ENCODE measurements at regions not wholly inside any gene's neighbourhood (a gene's known extent, or its start where the extent isn't known, plus 50 kb on each side); places are given as distances from the start of the nearest gene placed in this dataset.

DNA sequence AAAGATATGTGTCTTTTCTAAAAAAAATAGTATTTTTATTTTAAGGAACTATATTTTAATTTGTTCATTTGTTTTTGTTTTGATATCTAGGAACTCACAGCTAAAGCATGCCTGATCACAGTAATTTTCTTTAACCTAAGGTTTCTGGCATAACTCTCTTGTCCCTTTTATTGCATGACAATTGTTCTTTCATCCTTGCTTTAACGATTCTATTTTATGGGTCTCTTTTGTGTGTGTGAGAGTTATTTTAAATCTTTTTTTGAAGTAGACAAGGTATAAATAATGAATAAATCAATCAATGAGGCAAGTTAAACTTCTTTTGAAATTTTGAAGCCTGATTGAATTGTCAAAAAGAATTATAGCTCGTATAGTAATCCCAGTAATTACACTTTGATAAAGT lies 747.8 kb upstream of the GOLIM4 start:
- Histone ChIP-seq H3K4me3 (no peak overlapping the region), H3K36me3 (no peaks in the 10 kb centered on the region), H3K27me3 (no peaks in the 10 kb centered on the region), H3K9me3 (no peaks in the 10 kb centered on the region), H3K27ac (no peak overlapping the region), H3K4me1 (no peaks in the 10 kb centered on the region)
- TF ChIP-seq, protein P1, sequence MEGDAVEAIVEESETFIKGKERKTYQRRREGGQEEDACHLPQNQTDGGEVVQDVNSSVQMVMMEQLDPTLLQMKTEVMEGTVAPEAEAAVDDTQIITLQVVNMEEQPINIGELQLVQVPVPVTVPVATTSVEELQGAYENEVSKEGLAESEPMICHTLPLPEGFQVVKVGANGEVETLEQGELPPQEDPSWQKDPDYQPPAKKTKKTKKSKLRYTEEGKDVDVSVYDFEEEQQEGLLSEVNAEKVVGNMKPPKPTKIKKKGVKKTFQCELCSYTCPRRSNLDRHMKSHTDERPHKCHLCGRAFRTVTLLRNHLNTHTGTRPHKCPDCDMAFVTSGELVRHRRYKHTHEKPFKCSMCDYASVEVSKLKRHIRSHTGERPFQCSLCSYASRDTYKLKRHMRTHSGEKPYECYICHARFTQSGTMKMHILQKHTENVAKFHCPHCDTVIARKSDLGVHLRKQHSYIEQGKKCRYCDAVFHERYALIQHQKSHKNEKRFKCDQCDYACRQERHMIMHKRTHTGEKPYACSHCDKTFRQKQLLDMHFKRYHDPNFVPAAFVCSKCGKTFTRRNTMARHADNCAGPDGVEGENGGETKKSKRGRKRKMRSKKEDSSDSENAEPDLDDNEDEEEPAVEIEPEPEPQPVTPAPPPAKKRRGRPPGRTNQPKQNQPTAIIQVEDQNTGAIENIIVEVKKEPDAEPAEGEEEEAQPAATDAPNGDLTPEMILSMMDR (IDR thresholded peaks at IDR 0.05): no peak
- DNase-seq: no peak
- intact Hi-C loops (cut with DNase I): no loop called here
- no peak for ATAC-seq

DNA sequence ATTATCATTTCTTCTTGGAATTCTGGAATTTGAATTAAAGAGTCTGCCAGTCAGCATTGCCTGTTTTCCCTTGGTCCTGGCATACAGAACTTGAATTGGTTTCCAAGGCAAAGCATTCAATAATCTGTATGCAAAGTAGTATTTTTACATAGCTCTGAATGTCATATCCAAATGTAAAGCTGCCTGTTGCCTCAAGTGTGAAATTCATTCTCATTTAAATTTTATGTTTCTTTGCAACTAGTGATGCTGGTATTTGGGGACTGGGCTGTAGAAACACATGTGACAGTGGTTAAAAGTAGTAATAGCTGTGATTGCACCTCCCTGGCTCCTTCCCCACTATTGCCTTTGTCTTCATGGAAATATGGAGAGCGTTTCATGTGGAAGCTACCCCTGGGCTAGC lies 743.9 kb upstream of the GOLIM4 start:
- DNase-seq (no peak), ATAC-seq (no peak)
- H3K27me3 ChIP-seq: no peaks in the 10 kb centered on the region
- TF ChIP-seq, protein P1 (IDR thresholded peaks at IDR 0.05): no peak
- no peaks in the 10 kb centered on the region for H3K4me1 ChIP-seq
- H3K9me3 ChIP-seq: no peaks in the 10 kb centered on the region
- no peak overlapping the region for H3K27ac ChIP-seq
- intact Hi-C loops (cut with DNase I): no loop called here
- no peaks in the 10 kb centered on the region for H3K36me3 ChIP-seq
- no peak overlapping the region for H3K4me3 ChIP-seq

DNA sequence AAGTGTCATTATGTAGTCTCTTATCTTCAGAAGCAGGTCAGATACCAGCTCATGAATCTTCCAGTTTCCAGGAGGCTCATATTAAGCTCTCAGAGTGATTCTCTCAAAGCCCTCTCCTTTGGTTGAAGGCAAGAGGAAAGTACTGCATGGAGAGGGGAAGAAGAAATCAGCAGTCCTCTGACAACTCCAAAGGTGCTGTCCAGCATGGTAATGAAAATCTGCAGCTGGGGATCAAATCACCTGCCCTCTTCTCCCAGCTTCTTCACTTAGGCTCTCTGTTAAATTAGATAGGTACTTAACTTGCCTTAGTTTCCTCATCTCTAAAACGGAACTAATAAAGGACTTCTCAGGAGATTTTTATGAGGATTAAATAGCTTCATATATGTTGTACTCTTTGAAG lies 738.8 kb upstream of the GOLIM4 start:
- H3K4me1 ChIP-seq: no peaks in the 10 kb centered on the region
- DNase-seq: no peak
- intact Hi-C loops (cut with DNase I): no loop called here

DNA sequence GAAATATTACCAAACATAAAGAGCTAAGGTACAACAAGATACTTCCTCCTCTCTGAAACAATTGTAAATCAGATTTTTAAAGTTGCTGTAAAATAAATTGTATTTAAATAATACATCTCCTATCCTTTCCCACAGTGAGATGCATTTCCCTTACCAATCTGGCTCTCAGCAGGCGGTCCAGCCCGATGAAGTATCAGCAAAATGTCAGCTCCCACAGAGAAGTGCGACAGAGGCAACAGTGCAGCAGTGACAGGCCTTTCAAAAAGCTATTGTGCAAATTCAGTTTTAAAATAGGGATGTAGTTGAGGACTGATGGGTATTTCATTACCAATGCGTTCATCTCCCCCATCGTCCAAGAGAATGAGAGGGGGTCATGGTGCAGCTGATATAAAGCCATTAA lies 733.2 kb upstream of the GOLIM4 start:
- TF ChIP-seq, protein P1 (IDR thresholded peaks at IDR 0.05): no peak
- H3K27me3 ChIP-seq: no peaks in the 10 kb centered on the region
- H3K4me3 ChIP-seq: no peak overlapping the region
- intact Hi-C loops (cut with DNase I): no loop called here
- no peak for ATAC-seq
- DNase-seq: no peak
- no peaks in the 10 kb centered on the region for H3K9me3 ChIP-seq
- H3K36me3 ChIP-seq: no peaks in the 10 kb centered on the region
- no peak overlapping the region for H3K27ac ChIP-seq
- no peaks in the 10 kb centered on the region for H3K4me1 ChIP-seq

More for the DNA sequence above, 738.8 kb upstream of the GOLIM4 start:
- Histone ChIP-seq H3K36me3 (no peaks in the 10 kb centered on the region), H3K27ac (no peak overlapping the region), H3K4me3 (no peak overlapping the region), H3K9me3 (no peaks in the 10 kb centered on the region), H3K27me3 (no peaks in the 10 kb centered on the region)
- TF ChIP-seq, protein P1 (IDR thresholded peaks at IDR 0.05): no peak
- no peak for ATAC-seq

DNA sequence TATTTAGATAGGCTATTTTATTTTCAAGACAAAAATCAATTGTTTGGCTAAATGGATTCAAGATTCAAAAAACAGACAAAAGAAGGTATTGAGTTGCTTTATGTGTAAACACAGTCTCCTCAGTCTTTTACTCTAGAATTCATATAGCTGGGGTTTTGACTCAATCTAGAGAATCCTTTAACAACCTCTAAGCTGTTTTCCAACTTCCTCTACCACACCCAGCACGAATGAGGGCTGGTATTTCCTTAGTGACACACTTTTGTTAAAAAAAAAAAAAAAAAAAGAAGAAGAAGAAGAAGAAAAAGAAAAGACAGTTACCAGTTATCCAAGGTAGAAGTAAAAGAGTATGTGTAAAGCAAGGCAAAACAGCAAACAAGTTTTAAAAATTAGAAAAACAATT lies 732.8 kb upstream of the GOLIM4 start:
- Histone ChIP-seq H3K27ac (no peak overlapping the region), H3K9me3 (no peaks in the 10 kb centered on the region), H3K36me3 (no peaks in the 10 kb centered on the region), H3K27me3 (no peaks in the 10 kb centered on the region), H3K4me1 (no peaks in the 10 kb centered on the region), H3K4me3 (no peak overlapping the region)
- DNase-seq (no peak), ATAC-seq (no peak)
- TF ChIP-seq, protein P1 (IDR thresholded peaks at IDR 0.05): no peak
- intact Hi-C loops (cut with DNase I): no loop called here

Data from left lung (tissue), 4 donors.